ENCODE measurements at regions not wholly inside any gene's neighbourhood (a gene's known extent, or its start where the extent isn't known, plus 50 kb on each side); places are given as distances from the start of the nearest gene placed in this dataset.

GRCh38 chr11:128093689-128094088, 493.7 kb downstream of the ETS1 start:
- H3K9me3 ChIP-seq (ENCODE audit: insufficient read depth, low read length) = no peaks in the 10 kb centered on the region
- TF ChIP-seq YY1 (IDR thresholded peaks at IDR 0.05; ENCODE audit: insufficient read depth, insufficient read length) (no peak), SUZ12 (IDR thresholded peaks at IDR 0.05; ENCODE audit: extremely low read depth, insufficient read depth, insufficient read length) (no peak)
- H3K36me3 ChIP-seq (ENCODE audit: insufficient read depth, insufficient read length, low read length) = no peaks in the 10 kb centered on the region
- no peaks in the 10 kb centered on the region for H3K4me1 ChIP-seq (ENCODE audit: insufficient read depth, insufficient read length)
- no peak for DNase-seq (ENCODE audit: low read depth, low spot score)
- H3K4me3 ChIP-seq (ENCODE audit: insufficient read length, low read depth) = no peak overlapping the region
- H3K9ac ChIP-seq (ENCODE audit: insufficient read length, low read depth) = no peak overlapping the region
- no peaks in the 10 kb centered on the region for H3K27me3 ChIP-seq (ENCODE audit: insufficient read depth, insufficient read length)

- no peaks in the 10 kb centered on the region for H3K27me3 ChIP-seq (ENCODE audit: insufficient read depth, insufficient read length)
- H3K4me1 ChIP-seq (ENCODE audit: insufficient read depth, insufficient read length) = no peaks in the 10 kb centered on the region
- TF ChIP-seq ZNF274 (IDR thresholded peaks at IDR 0.05; ENCODE audit: low read depth, low read length) = no peak
- TF ChIP-seq SUZ12 (IDR thresholded peaks at IDR 0.05; ENCODE audit: extremely low read depth, insufficient read depth, insufficient read length) = no peak
- TF ChIP-seq YY1 (IDR thresholded peaks at IDR 0.05; ENCODE audit: insufficient read depth, insufficient read length) = no peak
- no peak overlapping the region for H3K9ac ChIP-seq (ENCODE audit: insufficient read length, low read depth)
- no peaks in the 10 kb centered on the region for H3K9me3 ChIP-seq (ENCODE audit: insufficient read depth, low read length)
- H3K4me3 ChIP-seq (ENCODE audit: insufficient read length, low read depth) = no peak overlapping the region
- no peak for DNase-seq (ENCODE audit: low read depth, low spot score)
- H3K36me3 ChIP-seq (ENCODE audit: insufficient read depth, insufficient read length, low read length) = no peaks in the 10 kb centered on the region
Measured at GRCh38 chr11:128089962-128090361, 497.4 kb downstream of the ETS1 start.

DNA sequence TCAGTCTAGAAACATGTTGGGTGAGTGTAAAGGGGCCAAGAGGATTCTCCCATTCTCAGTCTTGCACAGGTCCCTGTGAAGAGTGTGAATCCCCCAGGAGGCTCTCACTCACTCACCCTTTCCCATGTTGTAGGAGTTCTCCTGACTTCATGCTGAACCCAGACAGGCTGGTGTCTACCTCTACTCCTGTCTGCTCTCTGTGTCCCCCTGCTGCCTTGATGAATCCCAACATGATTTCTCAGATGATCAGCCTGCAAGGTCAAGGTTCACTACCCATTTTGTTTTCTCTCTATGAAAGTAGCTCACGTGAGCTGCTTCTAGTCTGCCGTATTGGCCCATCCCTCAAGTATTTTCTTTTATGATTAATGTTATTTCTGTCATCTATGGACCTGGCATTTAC, 500.6 kb downstream of the ETS1 start:
- Histone ChIP-seq H3K36me3 (ENCODE audit: insufficient read depth, insufficient read length, low read length) (no peaks in the 10 kb centered on the region), H3K9me3 (ENCODE audit: insufficient read depth, low read length) (no peaks in the 10 kb centered on the region), H3K4me1 (ENCODE audit: insufficient read depth, insufficient read length) (no peaks in the 10 kb centered on the region), H3K9ac (ENCODE audit: insufficient read length, low read depth) (no peak overlapping the region), H3K27me3 (ENCODE audit: insufficient read depth, insufficient read length) (no peaks in the 10 kb centered on the region), H3K4me3 (ENCODE audit: insufficient read length, low read depth) (no peak overlapping the region)
- TF ChIP-seq SUZ12 (IDR thresholded peaks at IDR 0.05; ENCODE audit: extremely low read depth, insufficient read depth, insufficient read length) (no peak), ZNF274 (IDR thresholded peaks at IDR 0.05; ENCODE audit: low read depth, low read length) (no peak), YY1 (IDR thresholded peaks at IDR 0.05; ENCODE audit: insufficient read depth, insufficient read length) (no peak)
- DNase-seq (ENCODE audit: low read depth, low spot score) = no peak

GRCh38 chr11:128085276-128085675, 502.1 kb downstream of the ETS1 start:
- no peaks in the 10 kb centered on the region for H3K9me3 ChIP-seq (ENCODE audit: insufficient read depth, low read length)
- TF ChIP-seq SUZ12 (IDR thresholded peaks at IDR 0.05; ENCODE audit: extremely low read depth, insufficient read depth, insufficient read length) = no peak
- TF ChIP-seq YY1 (IDR thresholded peaks at IDR 0.05; ENCODE audit: insufficient read depth, insufficient read length) = no peak
- no peak for TF ChIP-seq ZNF274 (IDR thresholded peaks at IDR 0.05; ENCODE audit: low read depth, low read length)
- no peaks in the 10 kb centered on the region for H3K4me1 ChIP-seq (ENCODE audit: insufficient read depth, insufficient read length)
- DNase-seq (ENCODE audit: low read depth, low spot score) = no peak
- no peak overlapping the region for H3K4me3 ChIP-seq (ENCODE audit: insufficient read length, low read depth)
- H3K36me3 ChIP-seq (ENCODE audit: insufficient read depth, insufficient read length, low read length) = no peaks in the 10 kb centered on the region
- H3K27me3 ChIP-seq (ENCODE audit: insufficient read depth, insufficient read length) = no peaks in the 10 kb centered on the region
- H3K9ac ChIP-seq (ENCODE audit: insufficient read length, low read depth) = no peak overlapping the region

GRCh38 chr11:128082574-128082973, 504.8 kb downstream of the ETS1 start:
- Histone ChIP-seq H3K36me3 (ENCODE audit: insufficient read depth, insufficient read length, low read length) (no peaks in the 10 kb centered on the region), H3K27me3 (ENCODE audit: insufficient read depth, insufficient read length) (no peaks in the 10 kb centered on the region), H3K9me3 (ENCODE audit: insufficient read depth, low read length) (no peaks in the 10 kb centered on the region), H3K4me3 (ENCODE audit: insufficient read length, low read depth) (no peak overlapping the region), H3K9ac (ENCODE audit: insufficient read length, low read depth) (no peak overlapping the region), H3K4me1 (ENCODE audit: insufficient read depth, insufficient read length) (no peaks in the 10 kb centered on the region)
- no peak for DNase-seq (ENCODE audit: low read depth, low spot score)
- no peak for TF ChIP-seq SUZ12 (IDR thresholded peaks at IDR 0.05; ENCODE audit: extremely low read depth, insufficient read depth, insufficient read length)
- TF ChIP-seq ZNF274 (IDR thresholded peaks at IDR 0.05; ENCODE audit: low read depth, low read length) = no peak
- TF ChIP-seq YY1 (IDR thresholded peaks at IDR 0.05; ENCODE audit: insufficient read depth, insufficient read length) = no peak

GRCh38 chr11:128069665-128070064, 517.7 kb downstream of the ETS1 start:
- Histone ChIP-seq H3K4me1 (ENCODE audit: insufficient read depth, insufficient read length) (no peaks in the 10 kb centered on the region), H3K27me3 (ENCODE audit: insufficient read depth, insufficient read length) (no peaks in the 10 kb centered on the region), H3K4me3 (ENCODE audit: insufficient read length, low read depth) (no peak overlapping the region), H3K36me3 (ENCODE audit: insufficient read depth, insufficient read length, low read length) (no peaks in the 10 kb centered on the region), H3K9ac (ENCODE audit: insufficient read length, low read depth) (no peak overlapping the region), H3K9me3 (ENCODE audit: insufficient read depth, low read length) (no peaks in the 10 kb centered on the region)
- TF ChIP-seq YY1 (IDR thresholded peaks at IDR 0.05; ENCODE audit: insufficient read depth, insufficient read length) (no peak), SUZ12 (IDR thresholded peaks at IDR 0.05; ENCODE audit: extremely low read depth, insufficient read depth, insufficient read length) (no peak), ZNF274 (IDR thresholded peaks at IDR 0.05; ENCODE audit: low read depth, low read length) (no peak)
- DNase-seq (ENCODE audit: low read depth, low spot score) = no peak

- H3K9ac ChIP-seq (ENCODE audit: insufficient read length, low read depth) = no peak overlapping the region
- no peak for DNase-seq (ENCODE audit: low read depth, low spot score)
- H3K36me3 ChIP-seq (ENCODE audit: insufficient read depth, insufficient read length, low read length) = no peaks in the 10 kb centered on the region
- TF ChIP-seq YY1 (IDR thresholded peaks at IDR 0.05; ENCODE audit: insufficient read depth, insufficient read length) = no peak
- TF ChIP-seq SUZ12 (IDR thresholded peaks at IDR 0.05; ENCODE audit: extremely low read depth, insufficient read depth, insufficient read length) = no peak
- no peak for TF ChIP-seq ZNF274 (IDR thresholded peaks at IDR 0.05; ENCODE audit: low read depth, low read length)
- no peaks in the 10 kb centered on the region for H3K4me1 ChIP-seq (ENCODE audit: insufficient read depth, insufficient read length)
- H3K4me3 ChIP-seq (ENCODE audit: insufficient read length, low read depth) = no peak overlapping the region
- no peaks in the 10 kb centered on the region for H3K9me3 ChIP-seq (ENCODE audit: insufficient read depth, low read length)
- H3K27me3 ChIP-seq (ENCODE audit: insufficient read depth, insufficient read length) = no peaks in the 10 kb centered on the region
Measured at GRCh38 chr11:128067780-128068179, 519.6 kb downstream of the ETS1 start.

DNA sequence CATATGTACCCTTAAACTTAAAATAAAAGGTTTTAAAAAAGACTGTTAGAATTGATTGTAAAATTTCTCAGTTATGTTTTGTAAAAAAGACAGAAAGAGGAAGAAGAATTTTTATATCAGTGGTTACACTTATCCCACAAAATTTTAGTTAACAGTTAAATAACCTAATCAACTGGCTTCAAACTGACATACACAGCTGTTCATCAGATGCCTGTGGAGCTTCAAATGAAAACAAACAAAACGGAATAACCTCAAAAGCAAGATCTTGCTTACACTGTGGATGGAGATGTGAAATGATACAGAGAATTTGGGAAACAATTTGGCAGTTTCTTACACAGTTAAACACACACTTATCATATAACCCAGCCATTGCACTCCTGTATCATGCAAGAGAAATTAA, 521.0 kb downstream of the ETS1 start:
- DNase-seq (ENCODE audit: low read depth, low spot score) = no peak
- H3K4me1 ChIP-seq (ENCODE audit: insufficient read depth, insufficient read length) = no peaks in the 10 kb centered on the region
- no peak for TF ChIP-seq SUZ12 (IDR thresholded peaks at IDR 0.05; ENCODE audit: extremely low read depth, insufficient read depth, insufficient read length)
- no peak for TF ChIP-seq ZNF274 (IDR thresholded peaks at IDR 0.05; ENCODE audit: low read depth, low read length)
- TF ChIP-seq YY1 (IDR thresholded peaks at IDR 0.05; ENCODE audit: insufficient read depth, insufficient read length) = no peak
- no peaks in the 10 kb centered on the region for H3K9me3 ChIP-seq (ENCODE audit: insufficient read depth, low read length)
- H3K9ac ChIP-seq (ENCODE audit: insufficient read length, low read depth) = no peak overlapping the region
- H3K4me3 ChIP-seq (ENCODE audit: insufficient read length, low read depth) = no peak overlapping the region
- H3K27me3 ChIP-seq (ENCODE audit: insufficient read depth, insufficient read length) = no peaks in the 10 kb centered on the region
- H3K36me3 ChIP-seq (ENCODE audit: insufficient read depth, insufficient read length, low read length) = no peaks in the 10 kb centered on the region
